B cell (primary cell): ENCODE measurements at regions not wholly inside any gene's neighbourhood (a gene's known extent, or its start where the extent isn't known, plus 50 kb on each side); places are given as distances from the start of the nearest gene placed in this dataset.
"Not testable (repeated sequence)": the region's sequence is repeated elsewhere in the genome, so short reads cannot be mapped to it uniquely, and the experiment has no call there.

Source experiments
- ATAC-seq: fragments of 200-7000 bp; cut with Tn5 transposase; one replicate; pipeline ENCODE4 v1.10.0; 2021; ENCODE audit warnings: low read depth, mild to moderate bottlenecking, moderate number of reproducible peaks, moderate library complexity
- CTCF ChIA-PET: fragments of 350-600 bp; sonication (Branson Sonifier 250); formaldehyde crosslinking; loops from one replicate; lab custom pipeline; 2021; ENCODE audit warnings: antibody characterized with exemption, inconsistent platforms; lab: Charles Lee
- POLR2A ChIA-PET: fragments of 350-600 bp; sonication (Branson Sonifier 250); formaldehyde crosslinking; loops from one replicate; lab custom pipeline; 2021; ENCODE audit warnings: antibody characterized with exemption; lab: Charles Lee
- DNase-seq: peaks from one replicate; pipeline ENCODE4 v3.0.0; 2013
- H2AFZ ChIP-seq: 2 replicates; pipeline ENCODE4 v1.6.1; 2012; ENCODE audit warnings: mild to moderate bottlenecking, low read depth, low read length; ENCODE audit not compliant: insufficient read depth, poor library complexity, severe bottlenecking
- H3K27ac ChIP-seq, 2 donors: 1 replicate in 1 of 2; 2 replicates in 1 of 2; pipeline ENCODE4 v1.5.1; 2012 to 2013; ENCODE audit warnings: low read length in 2 of 2, mild to moderate bottlenecking in 2 of 2, moderate library complexity in 1 of 2
- H3K27me3 ChIP-seq, 4 experiments: fragments of 200-600 bp in 1 of 4; sonication (generic) in 1 of 4; replicated peaks in 1 of 4; 1 replicate in 2 of 4; 2 replicates in 2 of 4; pipeline versions ENCODE4 v1.6.1 to v1.7.0; 2013 to 2016; ENCODE audit warnings: low read length in 3 of 4, mild to moderate bottlenecking in 2 of 4, mixed read lengths in 1 of 4, moderate library complexity in 1 of 4; ENCODE audit not compliant: insufficient read depth in 4 of 4, control insufficient read depth in 3 of 4; ENCODE audit errors: control extremely low read depth in 1 of 4
- H3K36me3 ChIP-seq, 2 experiments: replicated peaks in 1 of 2; 1 replicate in 1 of 2; 2 replicates in 1 of 2; pipeline versions ENCODE4 v1.6.1 to v1.7.1; 2013; ENCODE audit warnings: low read length in 1 of 2; ENCODE audit not compliant: insufficient read depth in 2 of 2, control insufficient read depth in 1 of 2; ENCODE audit errors: control extremely low read depth in 1 of 2, extremely low read depth in 1 of 2
- H3K4me1 ChIP-seq, 2 donors: fragments of 200-600 bp in 1 of 2; sonication (generic) in 1 of 2; 1 replicate in 1 of 2; 2 replicates in 1 of 2; pipeline versions ENCODE4 v1.5.1 to v1.6.1; 2013 to 2017; ENCODE audit warnings: low read length in 2 of 2; ENCODE audit not compliant: control insufficient read depth in 2 of 2, insufficient read depth in 2 of 2
- H3K4me2 ChIP-seq: replicated peaks from 2 replicates; pipeline ENCODE3; 2012; ENCODE audit warnings: mild to moderate bottlenecking, low read depth, low read length; ENCODE audit not compliant: poor library complexity, severe bottlenecking
- H3K4me3 ChIP-seq, 5 experiments: fragments of 200-600 bp in 1 of 5; sonication (generic) in 1 of 5; 1 replicate in 3 of 5; 2 replicates in 2 of 5; pipeline versions ENCODE4 v1.5.1 to v1.7.0; 2011 to 2016; ENCODE audit warnings: low read length in 4 of 5, mild to moderate bottlenecking in 4 of 5, low read depth in 2 of 5, control low read depth in 1 of 5, moderate library complexity in 1 of 5; ENCODE audit not compliant: insufficient read depth in 1 of 5; ENCODE audit errors: control extremely low read depth in 1 of 5, extremely low read depth in 1 of 5
- H3K79me2 ChIP-seq: fragments of 200-600 bp; sonication (generic); one replicate; pipeline ENCODE4 v1.6.0; 2016; ENCODE audit warnings: low read length; ENCODE audit not compliant: control insufficient read depth, insufficient read depth
- H3K9ac ChIP-seq: fragments of 200-600 bp; sonication (generic); 2 replicates; pipeline ENCODE4 v1.6.1; 2017; ENCODE audit warnings: mild to moderate bottlenecking, low read length, moderate library complexity
- H3K9me3 ChIP-seq, 3 donors: one replicate each; pipeline versions ENCODE4 v1.6.1 to v1.7.1; 2013; ENCODE audit warnings: low read length in 2 of 3; ENCODE audit not compliant: control insufficient read depth in 2 of 3, insufficient read depth in 1 of 3; ENCODE audit errors: control extremely low read depth in 1 of 3
- H4K20me1 ChIP-seq: 2 replicates; pipeline ENCODE4 v1.6.0; 2012; ENCODE audit warnings: mild to moderate bottlenecking, low read length; ENCODE audit not compliant: insufficient read depth, control insufficient read depth, poor library complexity, severe bottlenecking
- H3K27ac Mint-ChIP-seq: one replicate; pipeline ENCODE4 v1.8.0; 2021; ENCODE audit warnings: mixed read lengths
- H3K27me3 Mint-ChIP-seq: one replicate; pipeline ENCODE4 v1.8.0; 2021; ENCODE audit warnings: mixed read lengths
- H3K4me1 Mint-ChIP-seq: one replicate; pipeline ENCODE4 v1.8.0; 2021; ENCODE audit warnings: mixed read lengths
- H3K4me3 Mint-ChIP-seq: one replicate; pipeline ENCODE4 v1.8.0; 2021; ENCODE audit warnings: mixed read lengths
- H3K9me3 Mint-ChIP-seq: one replicate; pipeline ENCODE4 v1.8.0; 2022; ENCODE audit warnings: mixed read lengths; ENCODE audit not compliant: insufficient read depth
- CTCF ChIP-seq: fragments of 200-600 bp; IDR thresholded peaks from one replicate; pipeline ENCODE4 v1.8.0; 2022; ENCODE audit warnings: antibody characterized with exemption, mild to moderate bottlenecking
- EZH2 ChIP-seq: IDR thresholded peaks from 2 replicates; pipeline ENCODE4 v1.6.1; 2012; ENCODE audit warnings: borderline replicate concordance, low read depth, mild to moderate bottlenecking, moderate library complexity, low read length; ENCODE audit not compliant: insufficient read depth, poor library complexity, severe bottlenecking
- WGBS: methylation state at CpG from one replicate; pipeline ENCODE4 v1.1.5; 2013; ENCODE audit warnings: missing lambda C conversion rate; ENCODE audit not compliant: insufficient coverage; 5-methylcytosine and 5-hydroxymethylcytosine counted together
- intact Hi-C: fragments of 100-400 bp; cut with micrococcal nuclease; formaldehyde crosslinking; loops from one replicate; pipeline ENCODE4 v1.10.0; 2022

GRCh38 chr6:4415549-4415948 lies 280.2 kb upstream of the ECI2 start:
- ATAC-seq, result no peak
- Mint-ChIP-seq H3K4me3 (no peak overlapping the region), H3K4me1 (peaks cover 8% of the 10 kb centered on the region), H3K9me3 (no peaks in the 10 kb centered on the region), H3K27me3 (no peaks in the 10 kb centered on the region), H3K27ac (no peak overlapping the region)
- Histone ChIP-seq H3K27me3 (no peaks in the 10 kb centered on the region), H3K36me3 (no peaks in the 10 kb centered on the region), H3K4me2 (no peak overlapping the region), H4K20me1 (no peaks in the 10 kb centered on the region), H3K4me1 (peaks cover 3 to 6% of the 10 kb centered on the region in 2 donors), H3K4me3 (no peak overlapping the region), H3K27ac (no peak overlapping the region), H2AFZ (no peak overlapping the region), H3K9me3 (peaks cover 0 to 10% (median 1%) of the 10 kb centered on the region in 3 donors), H3K79me2 (no peaks in the 10 kb centered on the region), H3K9ac (no peak overlapping the region)
- DNase-seq, result no peak
- no peak for TF ChIP-seq CTCF
- TF ChIP-seq EZH2, result no peak
- ChIA-PET CTCF (no interaction called here), POLR2A (no interaction called here)
- no CpG with 5 or more reads among the region's 1 CpG for WGBS
- intact Hi-C loops, result no loop called here

- CTCF ChIA-PET, result interaction anchor here (1.0 kb wide), 1 partner anchor 13 kb away, joined by 3 read pairs; no protein-coding TSS in a partner anchor
- peaks cover 16% of the 10 kb centered on the region for H3K4me1 Mint-ChIP-seq
- H3K36me3 ChIP-seq, H3K27me3 Mint-ChIP-seq, POLR2A ChIA-PET, H4K20me1 ChIP-seq, intact Hi-C loops, H3K27ac Mint-ChIP-seq, H3K4me3 ChIP-seq, ATAC-seq, H3K79me2 ChIP-seq, H3K4me1 ChIP-seq, DNase-seq, H3K27ac ChIP-seq, H3K9me3 Mint-ChIP-seq, H3K9ac ChIP-seq, H3K27me3 ChIP-seq, H3K4me2 ChIP-seq, H2AFZ ChIP-seq, H3K4me3 Mint-ChIP-seq: not testable (repeated sequence)
- H3K9me3 ChIP-seq, result peaks cover 0 to 10% (median 1%) of the 10 kb centered on the region in 3 donors
- 97% methylated on average over 6 of the region's 6 CpGs for WGBS
Observed at GRCh38 chr6:4414078-4414477, 278.7 kb upstream of the ECI2 start.
